GM12878 (cell line): ENCODE measurements at regions not wholly inside any gene's neighbourhood (a gene's known extent, or its start where the extent isn't known, plus 50 kb on each side); places are given as distances from the start of the nearest gene placed in this dataset.

Experiments
- CUX1 ChIP-seq: IDR thresholded peaks from 2 replicates; pipeline ENCODE4 v1.6.1; 2012; ENCODE audit warnings: improper control_type of control experiment, low read depth, low read length; ENCODE audit not compliant: insufficient replicate concordance
- PAX5 ChIP-seq: IDR thresholded peaks from 2 replicates; pipeline ENCODE4 v1.6.1; 2011; ENCODE audit warnings: low read depth, low read length, borderline replicate concordance
- PML ChIP-seq: IDR thresholded peaks from 2 replicates; pipeline ENCODE4 v1.6.1; 2012; ENCODE audit warnings: low read length, inconsistent platforms
- PRDM15 ChIP-seq: fragments of 450-650 bp; formaldehyde crosslinking; IDR thresholded peaks from 2 replicates; pipeline ENCODE4 v1.4.0; 2020; ENCODE audit warnings: mild to moderate bottlenecking, moderate library complexity
- SIX5 ChIP-seq: IDR thresholded peaks from 2 replicates; pipeline ENCODE4 v1.6.1; 2011; ENCODE audit warnings: mild to moderate bottlenecking, low read depth, low read length, moderate library complexity; ENCODE audit not compliant: severe bottlenecking
- SRF ChIP-seq, 2 experiments: IDR thresholded peaks; 2 replicates each; pipeline ENCODE4 v1.6.1; 2011; ENCODE audit warnings: low read depth in 2 of 2, low read length in 2 of 2, mild to moderate bottlenecking in 1 of 2, moderate library complexity in 1 of 2
- USF2 ChIP-seq: IDR thresholded peaks from 2 replicates; pipeline ENCODE4 v1.6.1; 2011; ENCODE audit warnings: low read depth, low read length, improper control_type of control experiment, borderline replicate concordance
- TF ChIP-seq, protein P1 (sequence below): fragments of 450-650 bp; formaldehyde crosslinking; IDR thresholded peaks from 2 replicates; pipeline ENCODE4 v1.4.0; 2022; ENCODE audit warnings: mild to moderate bottlenecking, moderate library complexity

GRCh38 chr2:12008425-12009061 lies 262.1 kb downstream of the LPIN1 start (continued):
- TF ChIP-seq CUX1 = peak; percentile 62
- TF ChIP-seq SIX5 = no peak
- TF ChIP-seq PRDM15 = no peak
- TF ChIP-seq SRF (IDR thresholded peaks at IDR 0.05; ENCODE audit: low read depth in 2 of 2, low read length in 2 of 2) = no peak
- no peak for TF ChIP-seq PML
- TF ChIP-seq, protein P1, sequence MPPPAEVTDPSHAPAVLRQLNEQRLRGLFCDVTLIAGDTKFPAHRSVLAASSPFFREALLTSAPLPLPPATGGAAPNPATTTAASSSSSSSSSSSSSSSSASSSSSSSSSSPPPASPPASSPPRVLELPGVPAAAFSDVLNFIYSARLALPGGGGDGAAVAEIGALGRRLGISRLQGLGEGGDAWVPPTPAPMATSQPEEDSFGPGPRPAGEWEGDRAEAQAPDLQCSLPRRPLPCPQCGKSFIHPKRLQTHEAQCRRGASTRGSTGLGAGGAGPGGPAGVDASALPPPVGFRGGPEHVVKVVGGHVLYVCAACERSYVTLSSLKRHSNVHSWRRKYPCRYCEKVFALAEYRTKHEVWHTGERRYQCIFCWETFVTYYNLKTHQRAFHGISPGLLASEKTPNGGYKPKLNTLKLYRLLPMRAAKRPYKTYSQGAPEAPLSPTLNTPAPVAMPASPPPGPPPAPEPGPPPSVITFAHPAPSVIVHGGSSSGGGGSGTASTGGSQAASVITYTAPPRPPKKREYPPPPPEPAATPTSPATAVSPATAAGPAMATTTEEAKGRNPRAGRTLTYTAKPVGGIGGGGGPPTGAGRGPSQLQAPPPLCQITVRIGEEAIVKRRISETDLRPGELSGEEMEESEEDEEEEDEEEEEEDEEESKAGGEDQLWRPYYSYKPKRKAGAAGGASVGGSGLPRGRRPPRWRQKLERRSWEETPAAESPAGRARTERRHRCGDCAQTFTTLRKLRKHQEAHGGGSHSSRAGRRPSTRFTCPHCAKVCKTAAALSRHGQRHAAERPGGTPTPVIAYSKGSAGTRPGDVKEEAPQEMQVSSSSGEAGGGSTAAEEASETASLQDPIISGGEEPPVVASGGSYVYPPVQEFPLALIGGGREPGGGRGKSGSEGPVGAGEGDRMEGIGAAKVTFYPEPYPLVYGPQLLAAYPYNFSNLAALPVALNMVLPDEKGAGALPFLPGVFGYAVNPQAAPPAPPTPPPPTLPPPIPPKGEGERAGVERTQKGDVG = no peak
- TF ChIP-seq PAX5 = peak; percentile 75; the same call in 1 of the 2 replicates
- no peak for TF ChIP-seq USF2
